Heart left ventricle (tissue), 13 donors: ENCODE measurements at regions not wholly inside any gene's neighbourhood (a gene's known extent, or its start where the extent isn't known, plus 50 kb on each side); places are given as distances from the start of the nearest gene placed in this dataset.

Experiments
- POLR2A ChIP-seq, 2 donors: fragments of 450-650 bp; IDR thresholded peaks; one replicate each; pipeline ENCODE4 v1.6.1; 2017; ENCODE audit warnings: antibody characterized with exemption in 2 of 2, mild to moderate bottlenecking in 2 of 2, moderate library complexity in 2 of 2
- TF ChIP-seq, protein P1 (sequence below), 12 donors: fragments of 200-600 bp; sonication (generic) in 4 of 12; IDR thresholded peaks; one replicate each; pipeline versions ENCODE4 v1.5.0 to v1.8.0; 2018 to 2022; ENCODE audit warnings: antibody characterized with exemption in 12 of 12, mild to moderate bottlenecking in 5 of 12
- donor health status: ischemic (EF 13 %, LVEDD 7.1; RV severe dilation, severe dysfunction).
- donor health status: DM: no; HTN: yes; CAD: no.
- donor health status: DM: no; HTN: no; CAD: no.
- donor health status: ischemic (EF 25% LVEDD 6.9; RV normal size, moderate dysfunction).
- donor health status: ischemic (EF 25% LVEDD 5.7; RV mildly dilated, moderate dysfunction).
- donor health status: ischemic (EF 35%, LVEDD 5.7; RV mildly dilated, moderate dysfunction).
- donor health status: nonischemic (EF 11% LVEDD 7.7; RV severe dilation, severe dysfunction).
- donor health status: DM: yes; HTN: yes; CAD: no.
- donor health status: PGD.
- donor health status: ischemic (EF 29% LVEDD 5.4; RV normal size, mild dysfunction).
- donor health status: nonischemic (EF 23%, LVEDD 6.1; RV moderate dilation, normal function).

DNA sequence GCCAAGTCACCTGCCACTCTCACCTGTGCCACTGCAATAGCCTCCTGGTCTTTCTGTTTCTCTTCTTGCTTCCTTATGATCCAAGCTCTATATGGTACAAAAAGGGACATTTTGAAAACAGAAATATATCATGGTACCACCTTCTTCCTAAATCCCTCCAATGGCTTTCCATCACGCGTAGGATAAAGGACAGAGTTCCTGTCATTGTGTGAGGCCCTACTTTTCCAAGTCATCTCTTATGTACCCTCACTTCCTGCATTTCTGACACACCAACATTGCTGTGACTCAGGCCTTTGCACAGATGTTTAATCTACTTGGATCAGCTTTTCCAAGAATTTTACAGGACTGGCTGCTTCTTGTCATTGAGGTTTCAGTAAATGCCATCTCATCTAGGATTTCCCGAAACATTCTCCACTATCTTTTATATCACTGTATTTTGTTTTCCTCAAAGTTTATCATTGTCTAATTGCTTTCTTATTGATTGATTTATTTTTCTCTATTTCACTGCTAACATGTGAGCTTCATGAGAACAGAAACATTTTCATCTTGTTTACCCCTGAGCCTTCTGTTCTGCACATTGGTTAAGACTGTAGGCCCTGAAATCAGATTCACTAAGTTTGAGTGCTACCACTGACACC lies 426.1 kb upstream of the FANCL start:
- TF ChIP-seq POLR2A (IDR thresholded peaks at IDR 0.05): no peak
- TF ChIP-seq, protein P1, sequence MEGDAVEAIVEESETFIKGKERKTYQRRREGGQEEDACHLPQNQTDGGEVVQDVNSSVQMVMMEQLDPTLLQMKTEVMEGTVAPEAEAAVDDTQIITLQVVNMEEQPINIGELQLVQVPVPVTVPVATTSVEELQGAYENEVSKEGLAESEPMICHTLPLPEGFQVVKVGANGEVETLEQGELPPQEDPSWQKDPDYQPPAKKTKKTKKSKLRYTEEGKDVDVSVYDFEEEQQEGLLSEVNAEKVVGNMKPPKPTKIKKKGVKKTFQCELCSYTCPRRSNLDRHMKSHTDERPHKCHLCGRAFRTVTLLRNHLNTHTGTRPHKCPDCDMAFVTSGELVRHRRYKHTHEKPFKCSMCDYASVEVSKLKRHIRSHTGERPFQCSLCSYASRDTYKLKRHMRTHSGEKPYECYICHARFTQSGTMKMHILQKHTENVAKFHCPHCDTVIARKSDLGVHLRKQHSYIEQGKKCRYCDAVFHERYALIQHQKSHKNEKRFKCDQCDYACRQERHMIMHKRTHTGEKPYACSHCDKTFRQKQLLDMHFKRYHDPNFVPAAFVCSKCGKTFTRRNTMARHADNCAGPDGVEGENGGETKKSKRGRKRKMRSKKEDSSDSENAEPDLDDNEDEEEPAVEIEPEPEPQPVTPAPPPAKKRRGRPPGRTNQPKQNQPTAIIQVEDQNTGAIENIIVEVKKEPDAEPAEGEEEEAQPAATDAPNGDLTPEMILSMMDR (IDR thresholded peaks at IDR 0.05): no peak
